GM12875 (cell line): ENCODE measurements at regions not wholly inside any gene's neighbourhood (a gene's known extent, or its start where the extent isn't known, plus 50 kb on each side); places are given as distances from the start of the nearest gene placed in this dataset.

ENCODE experiments used
- H3K4me3 ChIP-seq: one replicate; pipeline ENCODE4 v1.5.1; 2011; ENCODE audit warnings: low read depth, low read length, control low read depth
- CTCF ChIP-seq: IDR thresholded peaks from 2 replicates; pipeline ENCODE4 v1.5.1; 2011; ENCODE audit warnings: low read depth, mild to moderate bottlenecking, control low read depth, inconsistent platforms, low read length, moderate library complexity, borderline replicate concordance; ENCODE audit not compliant: insufficient read depth

DNA sequence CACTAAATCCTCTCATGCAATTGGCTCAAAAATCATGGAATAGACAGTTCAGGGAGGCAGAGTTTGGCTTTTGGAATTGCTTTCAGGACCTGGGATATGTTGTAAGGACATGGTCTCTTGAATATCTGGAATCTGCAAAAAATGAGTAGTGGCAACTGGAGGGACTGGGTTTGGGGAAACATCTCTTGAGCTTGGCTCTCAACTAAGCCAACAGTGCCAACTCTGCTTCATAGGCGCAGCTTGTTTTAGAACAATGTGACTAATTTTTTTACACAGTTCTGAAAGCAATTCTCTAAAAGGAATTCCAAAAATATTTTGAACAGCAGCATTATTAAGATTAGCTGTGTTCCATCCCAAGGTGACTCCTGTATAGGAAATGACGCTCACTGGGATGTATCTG lies 121.5 kb upstream of the DPP6 start:
- no peak overlapping the region for H3K4me3 ChIP-seq
- TF ChIP-seq CTCF, result no peak

GRCh38 chr7:153934048-153934447 lies 118.2 kb upstream of the DPP6 start:
- H3K4me3 ChIP-seq, result no peak overlapping the region
- no peak for TF ChIP-seq CTCF

DNA sequence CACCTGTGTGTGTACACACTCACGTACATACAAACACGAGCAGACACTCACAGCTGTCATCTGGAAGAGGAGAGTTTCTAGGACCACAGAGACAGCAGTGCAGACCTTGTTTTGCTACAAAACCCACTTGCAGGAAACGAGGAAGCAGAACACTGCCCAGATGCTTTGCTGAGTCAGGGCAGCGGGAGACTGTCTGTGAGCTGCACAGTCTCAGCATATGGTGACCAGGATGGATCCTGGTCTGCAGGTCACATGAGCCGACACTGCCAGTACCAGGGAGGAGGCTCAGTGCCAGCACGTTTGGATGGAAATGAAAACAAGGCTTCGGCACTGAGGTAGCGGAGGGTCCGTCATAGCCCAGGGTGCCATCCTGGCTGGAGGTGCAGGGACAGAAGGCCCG lies 117.6 kb upstream of the DPP6 start:
- TF ChIP-seq CTCF, result no peak
- no peak overlapping the region for H3K4me3 ChIP-seq

DNA sequence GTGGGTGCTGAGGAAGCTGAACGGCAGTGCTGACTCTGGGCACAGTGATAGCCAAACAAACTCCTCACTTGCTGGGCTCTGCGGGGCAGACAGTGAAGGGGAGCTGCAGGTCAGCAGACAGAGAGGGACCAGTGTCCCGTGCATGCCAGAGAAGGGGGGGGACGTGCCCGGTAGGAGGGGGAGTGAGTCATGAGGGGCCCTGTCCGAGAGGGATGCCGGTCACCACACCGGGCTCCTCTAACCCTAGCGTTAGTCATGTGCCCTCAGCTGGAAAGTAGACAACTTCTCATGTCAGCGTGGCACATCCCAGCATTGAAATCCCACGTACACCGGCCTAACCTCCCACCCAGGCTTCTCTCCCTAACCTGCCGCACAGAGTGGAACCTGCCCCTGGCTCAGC lies 117.1 kb upstream of the DPP6 start:
- H3K4me3 ChIP-seq, result no peak overlapping the region
- TF ChIP-seq CTCF, result no peak

- no peak overlapping the region for H3K4me3 ChIP-seq
- no peak for TF ChIP-seq CTCF
These were observed 113.7 kb upstream of the DPP6 start for GRCh38 chr7:153938451-153938850.

DNA sequence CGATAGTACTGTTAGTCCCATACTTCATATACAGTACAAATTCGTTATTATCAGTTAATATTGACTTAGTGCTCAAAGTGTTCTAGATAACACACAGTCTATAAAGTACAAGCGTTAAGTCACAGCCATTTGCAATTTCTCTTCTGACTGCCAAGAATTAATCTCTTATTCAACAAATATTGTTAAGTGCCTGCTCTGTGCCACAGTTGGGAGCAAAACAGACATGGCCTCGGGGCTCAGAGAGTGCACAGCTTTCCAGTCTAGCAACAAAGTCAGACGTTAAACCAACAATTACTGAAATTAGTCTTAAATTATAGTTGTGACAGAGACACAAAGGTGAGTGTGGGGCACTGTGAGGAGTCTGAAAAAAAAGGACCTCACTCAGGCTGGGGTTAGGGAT lies 113.0 kb upstream of the DPP6 start:
- TF ChIP-seq CTCF, result no peak
- no peak overlapping the region for H3K4me3 ChIP-seq

DNA sequence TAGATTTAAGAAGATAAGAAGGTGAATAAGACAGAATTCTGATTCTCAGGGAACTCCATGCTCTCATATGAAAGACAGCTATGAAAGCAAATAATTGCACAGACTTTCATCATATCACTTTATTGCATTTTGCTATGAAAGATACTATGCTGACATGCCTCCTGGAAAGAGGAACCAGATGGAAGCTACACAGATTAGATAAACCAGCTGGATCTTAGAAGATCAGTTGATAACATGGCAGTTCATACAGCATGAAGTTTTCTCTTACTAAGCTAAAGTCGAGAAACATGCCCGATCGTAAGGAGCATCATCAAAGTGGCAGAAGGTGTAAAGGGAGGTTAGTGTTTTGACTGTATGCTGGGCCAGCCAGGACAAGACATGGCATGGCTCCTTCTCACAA lies 112.5 kb upstream of the DPP6 start:
- no peak for TF ChIP-seq CTCF
- no peak overlapping the region for H3K4me3 ChIP-seq

- no peak for TF ChIP-seq CTCF
- H3K4me3 ChIP-seq, result no peak overlapping the region
These were observed 111.1 kb upstream of the DPP6 start for GRCh38 chr7:153941061-153941460.
